Type B pancreatic cell (in vitro differentiated cells): ENCODE measurements at regions not wholly inside any gene's neighbourhood (a gene's known extent, or its start where the extent isn't known, plus 50 kb on each side); places are given as distances from the start of the nearest gene placed in this dataset.

Experiments
- DNase-seq: peaks from one replicate; pipeline ENCODE4 v3.0.0; 2021; ENCODE audit warnings: mixed read lengths; ENCODE audit not compliant: unreplicated experiment; ENCODE audit errors: extremely low spot score
- H3K27ac Mint-ChIP-seq: 2 replicates; pipeline ENCODE4 v1.8.0; 2021; ENCODE audit warnings: mild to moderate bottlenecking, mixed read lengths
- H3K27me3 Mint-ChIP-seq: 2 replicates; pipeline ENCODE4 v1.8.0; 2021; ENCODE audit warnings: mixed read lengths
- H3K36me3 Mint-ChIP-seq: 2 replicates; pipeline ENCODE4 v1.8.0; 2021; ENCODE audit warnings: mixed read lengths
- H3K4me1 Mint-ChIP-seq: one replicate; pipeline ENCODE4 v1.8.0; 2021; ENCODE audit warnings: mixed read lengths; ENCODE audit not compliant: unreplicated experiment
- H3K4me3 Mint-ChIP-seq: 2 replicates; pipeline ENCODE4 v1.8.0; 2021; ENCODE audit warnings: mild to moderate bottlenecking, mixed read lengths
- H3K9me3 Mint-ChIP-seq: 2 replicates; pipeline ENCODE4 v1.8.0; 2021; ENCODE audit warnings: mixed read lengths
- CTCF ChIP-seq: fragments of 200-600 bp; sonication (generic); conservative IDR thresholded peaks from 2 replicates; pipeline ENCODE4 v1.5.0; 2021; ENCODE audit warnings: antibody characterized with exemption, mild to moderate bottlenecking

- H3K4me1 Mint-ChIP-seq, result no peaks in the 10 kb centered on the region
Observed at GRCh38 chr14:84592770-84593169, 937.2 kb upstream of the FLRT2 start.

GRCh38 chr14:84610086-84610485, 919.9 kb upstream of the FLRT2 start:
- Mint-ChIP-seq H3K4me3 (no peak overlapping the region), H3K4me1 (no peaks in the 10 kb centered on the region), H3K36me3 (no peaks in the 10 kb centered on the region), H3K27me3 (no peaks in the 10 kb centered on the region), H3K27ac (no peak overlapping the region), H3K9me3 (no peaks in the 10 kb centered on the region)
- DNase-seq, result no peak
- TF ChIP-seq CTCF, result no peak

More at GRCh38 chr14:84592770-84593169, 937.2 kb upstream of the FLRT2 start:
- H3K27ac Mint-ChIP-seq, result no peak overlapping the region
- H3K27me3 Mint-ChIP-seq, result no peaks in the 10 kb centered on the region
- H3K4me3 Mint-ChIP-seq, result no peak overlapping the region
- DNase-seq, result no peak
- no peak for TF ChIP-seq CTCF
- no peaks in the 10 kb centered on the region for H3K9me3 Mint-ChIP-seq
- no peaks in the 10 kb centered on the region for H3K36me3 Mint-ChIP-seq

- H3K4me3 Mint-ChIP-seq, result no peak overlapping the region
- TF ChIP-seq CTCF, result no peak
- no peaks in the 10 kb centered on the region for H3K9me3 Mint-ChIP-seq
- no peaks in the 10 kb centered on the region for H3K36me3 Mint-ChIP-seq
- DNase-seq, result no peak
- H3K27me3 Mint-ChIP-seq, result no peaks in the 10 kb centered on the region
- H3K4me1 Mint-ChIP-seq, result no peaks in the 10 kb centered on the region
- no peak overlapping the region for H3K27ac Mint-ChIP-seq
Observed at GRCh38 chr14:84622357-84622756, 907.6 kb upstream of the FLRT2 start.

GRCh38 chr14:84643446-84643845, 886.5 kb upstream of the FLRT2 start:
- no peak overlapping the region for H3K4me3 Mint-ChIP-seq
- H3K27ac Mint-ChIP-seq, result no peak overlapping the region
- peaks cover 29% of the 10 kb centered on the region for H3K4me1 Mint-ChIP-seq
- H3K36me3 Mint-ChIP-seq, result no peaks in the 10 kb centered on the region
- H3K9me3 Mint-ChIP-seq, result no peaks in the 10 kb centered on the region
- peaks cover 24% of the 10 kb centered on the region for H3K27me3 Mint-ChIP-seq
- no peak for TF ChIP-seq CTCF
- DNase-seq, result no peak

GRCh38 chr14:84646786-84647500, 883.0 kb upstream of the FLRT2 start:
- peaks cover 8% of the 10 kb centered on the region for H3K27me3 Mint-ChIP-seq
- H3K9me3 Mint-ChIP-seq, result peaks cover 8% of the 10 kb centered on the region
- H3K4me1 Mint-ChIP-seq, result peaks cover 16% of the 10 kb centered on the region
- H3K36me3 Mint-ChIP-seq, result peaks cover 3% of the 10 kb centered on the region
- no peak overlapping the region for H3K4me3 Mint-ChIP-seq
- no peak overlapping the region for H3K27ac Mint-ChIP-seq
- no peak for TF ChIP-seq CTCF
- DNase-seq, result no peak
